Body of pancreas (tissue), 4 donors: ENCODE measurements at regions not wholly inside any gene's neighbourhood (a gene's known extent, or its start where the extent isn't known, plus 50 kb on each side); places are given as distances from the start of the nearest gene placed in this dataset.
A peak's percentile ranks its signal among the peaks of the same experiment; 100 is the strongest.

ENCODE experiments used
- ATAC-seq: fragments of 150-250 bp; one replicate; pipeline ENCODE4 v1.9.1; 2016
- DNase-seq, 4 donors: peaks; one replicate each; pipeline ENCODE4 v3.0.0-alpha.2; 2019
- H3K27ac ChIP-seq, 4 donors: fragments of 200-600 bp; sonication (generic); 1 replicate in 3 of 4; 2 replicates in 1 of 4; pipeline versions ENCODE4 v1.5.1 to v1.6.1; 2016 to 2019; ENCODE audit warnings: mild to moderate bottlenecking in 1 of 4, mixed read lengths in 1 of 4, moderate library complexity in 1 of 4
- H3K27me3 ChIP-seq, 2 donors: fragments of 200-600 bp; sonication (generic); one replicate each; pipeline ENCODE4 v1.6.0; 2016; ENCODE audit warnings: mild to moderate bottlenecking in 1 of 2
- H3K36me3 ChIP-seq, 2 donors: fragments of 200-600 bp; sonication (generic); replicated peaks in 1 of 2; 2 replicates each; pipeline ENCODE4 v1.5.1; 2016; ENCODE audit warnings: low read depth in 2 of 2; ENCODE audit not compliant: insufficient read depth in 1 of 2
- H3K4me1 ChIP-seq: fragments of 200-600 bp; sonication (generic); one replicate; pipeline ENCODE4 v1.6.0; 2016
- H3K4me3 ChIP-seq, 2 donors: fragments of 200-600 bp; sonication (generic); 1 replicate in 1 of 2; 2 replicates in 1 of 2; pipeline ENCODE4 v1.5.1; 2016 to 2019
- H3K9me3 ChIP-seq, 3 donors: fragments of 200-600 bp; sonication (generic); 1 replicate in 2 of 3; 2 replicates in 1 of 3; pipeline ENCODE4 v1.5.1; 2016
- POLR2A ChIP-seq, 3 donors: fragments of 450-650 bp; IDR thresholded peaks; one replicate each; pipeline ENCODE4 v1.6.1; 2016; ENCODE audit warnings: antibody characterized with exemption in 3 of 3, mild to moderate bottlenecking in 2 of 3
- WGBS, 2 donors: methylation state at CpG; one replicate each; pipeline ENCODE4 v1.1.5; 2017; 5-methylcytosine and 5-hydroxymethylcytosine counted together
- intact Hi-C: fragments of 100-400 bp; cut with DNase I; formaldehyde crosslinking; loops from one replicate; pipeline ENCODE4 v1.15.1; 2023
- TF ChIP-seq, protein P1 (sequence below), 7 experiments: fragments of 450-650 bp in 4 of 7; fragments of 200-600 bp in 3 of 7; sonication (generic) in 3 of 7; IDR thresholded peaks; one replicate each; pipeline ENCODE4 v1.5.1; 2016 to 2019; ENCODE audit warnings: antibody characterized with exemption in 7 of 7

- Histone ChIP-seq H3K9me3 (peaks cover 0 to 5% (median 0%) of the 10 kb centered on the region in 3 donors), H3K27ac (no peak overlapping the region), H3K4me1 (no peaks in the 10 kb centered on the region), H3K4me3 (no peak overlapping the region), H3K27me3 (no peaks in the 10 kb centered on the region), H3K36me3 (no peaks in the 10 kb centered on the region)
- intact Hi-C loops: no loop called here
- WGBS, 2 donors: 24% methylated on average over 2 of the region's 2 CpGs
- no peak for DNase-seq
- TF ChIP-seq, protein P1, sequence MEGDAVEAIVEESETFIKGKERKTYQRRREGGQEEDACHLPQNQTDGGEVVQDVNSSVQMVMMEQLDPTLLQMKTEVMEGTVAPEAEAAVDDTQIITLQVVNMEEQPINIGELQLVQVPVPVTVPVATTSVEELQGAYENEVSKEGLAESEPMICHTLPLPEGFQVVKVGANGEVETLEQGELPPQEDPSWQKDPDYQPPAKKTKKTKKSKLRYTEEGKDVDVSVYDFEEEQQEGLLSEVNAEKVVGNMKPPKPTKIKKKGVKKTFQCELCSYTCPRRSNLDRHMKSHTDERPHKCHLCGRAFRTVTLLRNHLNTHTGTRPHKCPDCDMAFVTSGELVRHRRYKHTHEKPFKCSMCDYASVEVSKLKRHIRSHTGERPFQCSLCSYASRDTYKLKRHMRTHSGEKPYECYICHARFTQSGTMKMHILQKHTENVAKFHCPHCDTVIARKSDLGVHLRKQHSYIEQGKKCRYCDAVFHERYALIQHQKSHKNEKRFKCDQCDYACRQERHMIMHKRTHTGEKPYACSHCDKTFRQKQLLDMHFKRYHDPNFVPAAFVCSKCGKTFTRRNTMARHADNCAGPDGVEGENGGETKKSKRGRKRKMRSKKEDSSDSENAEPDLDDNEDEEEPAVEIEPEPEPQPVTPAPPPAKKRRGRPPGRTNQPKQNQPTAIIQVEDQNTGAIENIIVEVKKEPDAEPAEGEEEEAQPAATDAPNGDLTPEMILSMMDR (IDR thresholded peaks at IDR 0.05): no peak
- TF ChIP-seq POLR2A (IDR thresholded peaks at IDR 0.05): no peak
- ATAC-seq: no peak
Measured at GRCh38 chr1:170460001-170460400, 72.0 kb upstream of the GORAB start.

GRCh38 chr1:170460414-170461155, 71.4 kb upstream of the GORAB start:
- WGBS, 2 donors: 36 to 49% methylated on average over 2 of the region's 2 CpGs
- H3K27ac ChIP-seq: no peak overlapping the region
- no peak overlapping the region for H3K4me3 ChIP-seq
- TF ChIP-seq, protein P1 (IDR thresholded peaks at IDR 0.05): no peak
- TF ChIP-seq POLR2A (IDR thresholded peaks at IDR 0.05): no peak
- H3K4me1 ChIP-seq: no peaks in the 10 kb centered on the region
- H3K27me3 ChIP-seq: no peaks in the 10 kb centered on the region
- H3K36me3 ChIP-seq: no peaks in the 10 kb centered on the region
- DNase-seq (no peak), ATAC-seq (no peak)
- H3K9me3 ChIP-seq: peaks cover 0 to 5% (median 0%) of the 10 kb centered on the region in 3 donors
- intact Hi-C loops: no loop called here

DNA sequence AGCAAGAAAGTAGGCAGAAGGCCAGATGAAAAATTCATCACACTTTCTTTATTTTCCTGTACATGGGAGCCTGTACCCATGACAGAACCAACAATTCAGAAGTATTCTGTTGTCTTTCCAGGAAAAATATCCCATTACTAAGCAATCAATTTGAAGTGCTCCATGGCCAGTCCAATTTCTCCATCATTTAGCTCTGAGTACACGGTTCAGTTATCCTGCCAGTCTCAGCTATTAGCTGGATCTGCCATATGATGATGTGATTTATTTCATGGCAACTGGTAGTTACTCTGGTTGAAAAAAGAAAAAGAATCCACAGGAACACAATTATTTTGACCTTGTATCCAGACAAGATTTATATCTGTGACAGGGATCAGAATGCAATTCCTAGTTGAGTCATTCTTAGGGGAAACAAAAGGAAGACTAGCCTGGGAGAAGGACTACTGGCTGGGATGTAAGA, 70.6 kb upstream of the GORAB start:
- ATAC-seq (no peak), DNase-seq (no peak)
- Histone ChIP-seq H3K36me3 (no peaks in the 10 kb centered on the region), H3K27me3 (no peaks in the 10 kb centered on the region), H3K9me3 (peaks cover 0 to 5% (median 0%) of the 10 kb centered on the region in 3 donors), H3K4me1 (no peaks in the 10 kb centered on the region), H3K4me3 (no peak overlapping the region), H3K27ac (no peak overlapping the region)
- 68 to 69% methylated on average over 1 of the region's 1 CpG for WGBS, 2 donors
- TF ChIP-seq POLR2A (IDR thresholded peaks at IDR 0.05): no peak
- TF ChIP-seq, protein P1 (IDR thresholded peaks at IDR 0.05): no peak
- intact Hi-C loops: no loop called here

DNA sequence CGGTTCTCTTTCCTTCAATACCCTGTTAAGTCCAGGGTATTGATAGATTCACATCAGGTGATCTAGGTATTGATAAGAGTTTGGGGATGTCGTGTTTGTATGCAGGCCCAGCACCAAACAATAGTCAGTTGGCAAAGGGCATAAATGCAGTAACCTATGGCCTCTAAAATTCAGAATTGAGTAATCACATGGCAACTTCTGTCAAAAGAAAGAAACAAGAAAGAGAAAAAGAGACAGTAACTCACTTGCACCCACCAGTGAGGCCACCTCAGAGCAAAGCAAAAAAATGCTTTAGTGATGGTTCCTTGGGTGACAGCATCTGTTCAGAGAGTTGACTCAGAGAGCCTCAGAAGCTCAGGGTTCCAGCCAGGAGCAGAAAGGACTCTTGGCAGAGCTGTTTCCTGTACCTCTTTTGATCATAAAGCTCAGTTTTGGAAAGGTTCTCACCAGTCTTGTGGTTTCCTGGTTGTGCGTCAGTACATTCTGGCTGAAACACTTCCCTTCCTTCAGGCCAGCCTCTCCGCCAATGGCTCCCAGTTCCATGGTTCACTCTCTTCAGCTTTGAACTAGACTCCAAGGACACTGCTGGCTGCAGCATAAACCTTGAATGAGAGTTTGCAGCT, 70.1 kb upstream of the GORAB start:
- Histone ChIP-seq H3K27ac (no peak overlapping the region), H3K9me3 (peaks cover 0 to 5% (median 0%) of the 10 kb centered on the region in 3 donors), H3K27me3 (no peaks in the 10 kb centered on the region), H3K36me3 (no peaks in the 10 kb centered on the region), H3K4me3 (no peak overlapping the region), H3K4me1 (no peaks in the 10 kb centered on the region)
- no peak for TF ChIP-seq POLR2A (IDR thresholded peaks at IDR 0.05)
- TF ChIP-seq, protein P1 (IDR thresholded peaks at IDR 0.05): no peak
- ATAC-seq: no peak
- 73% methylated on average over 4 of the region's 4 CpGs for WGBS, 2 donors
- DNase-seq: peak in 2 of 4 donors; percentile 4 to 5
- intact Hi-C loops: no loop called here
